Body of pancreas (tissue), 4 donors: ENCODE measurements at regions not wholly inside any gene's neighbourhood (a gene's known extent, or its start where the extent isn't known, plus 50 kb on each side); places are given as distances from the start of the nearest gene placed in this dataset.
"Not testable (repeated sequence)": the region's sequence is repeated elsewhere in the genome, so short reads cannot be mapped to it uniquely, and the experiment has no call there.

ENCODE experiments used
- ATAC-seq: fragments of 150-250 bp; one replicate; pipeline ENCODE4 v1.9.1; 2016
- DNase-seq, 4 donors: peaks; one replicate each; pipeline ENCODE4 v3.0.0-alpha.2; 2019
- H3K27ac ChIP-seq, 4 donors: fragments of 200-600 bp; sonication (generic); 1 replicate in 3 of 4; 2 replicates in 1 of 4; pipeline versions ENCODE4 v1.5.1 to v1.6.1; 2016 to 2019; ENCODE audit warnings: mild to moderate bottlenecking in 1 of 4, mixed read lengths in 1 of 4, moderate library complexity in 1 of 4
- H3K27me3 ChIP-seq, 2 donors: fragments of 200-600 bp; sonication (generic); one replicate each; pipeline ENCODE4 v1.6.0; 2016; ENCODE audit warnings: mild to moderate bottlenecking in 1 of 2
- H3K36me3 ChIP-seq, 2 donors: fragments of 200-600 bp; sonication (generic); replicated peaks in 1 of 2; 2 replicates each; pipeline ENCODE4 v1.5.1; 2016; ENCODE audit warnings: low read depth in 2 of 2; ENCODE audit not compliant: insufficient read depth in 1 of 2
- H3K4me1 ChIP-seq: fragments of 200-600 bp; sonication (generic); one replicate; pipeline ENCODE4 v1.6.0; 2016
- H3K4me3 ChIP-seq, 2 donors: fragments of 200-600 bp; sonication (generic); 1 replicate in 1 of 2; 2 replicates in 1 of 2; pipeline ENCODE4 v1.5.1; 2016 to 2019
- H3K9me3 ChIP-seq, 3 donors: fragments of 200-600 bp; sonication (generic); 1 replicate in 2 of 3; 2 replicates in 1 of 3; pipeline ENCODE4 v1.5.1; 2016
- POLR2A ChIP-seq, 3 donors: fragments of 450-650 bp; IDR thresholded peaks; one replicate each; pipeline ENCODE4 v1.6.1; 2016; ENCODE audit warnings: antibody characterized with exemption in 3 of 3, mild to moderate bottlenecking in 2 of 3
- WGBS, 2 donors: methylation state at CpG; one replicate each; pipeline ENCODE4 v1.1.5; 2017; 5-methylcytosine and 5-hydroxymethylcytosine counted together
- intact Hi-C: fragments of 100-400 bp; cut with DNase I; formaldehyde crosslinking; loops from one replicate; pipeline ENCODE4 v1.15.1; 2023
- TF ChIP-seq, protein P1 (sequence below), 7 experiments: fragments of 450-650 bp in 4 of 7; fragments of 200-600 bp in 3 of 7; sonication (generic) in 3 of 7; IDR thresholded peaks; one replicate each; pipeline ENCODE4 v1.5.1; 2016 to 2019; ENCODE audit warnings: antibody characterized with exemption in 7 of 7

DNA sequence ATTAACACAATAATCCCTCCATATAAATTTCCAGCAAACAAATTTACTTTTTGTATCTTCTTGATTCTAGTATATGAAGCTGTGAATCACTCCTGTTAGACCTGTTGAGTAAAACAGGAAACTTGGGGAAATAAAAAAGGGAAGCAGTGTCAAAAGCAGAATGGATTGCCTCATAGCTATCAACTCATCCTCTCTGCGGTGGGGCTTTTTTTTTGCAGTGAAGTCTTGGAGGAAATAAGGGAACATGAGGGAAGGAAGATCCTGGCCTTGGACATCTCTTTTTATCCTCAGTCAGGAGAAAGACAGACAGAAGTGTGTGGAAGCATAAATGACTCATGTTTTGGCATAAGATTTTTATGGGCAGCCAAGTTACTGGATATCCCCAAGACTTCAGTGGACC lies 332.5 kb downstream of the TFAP2A start:
- H3K4me3 ChIP-seq, result no peak overlapping the region
- no peaks in the 10 kb centered on the region for H3K9me3 ChIP-seq
- H3K36me3 ChIP-seq, result no peaks in the 10 kb centered on the region
- DNase-seq (peak in 1 of 4 donors; percentile 12), ATAC-seq (no peak)
- no peak for TF ChIP-seq POLR2A (IDR thresholded peaks at IDR 0.05)
- TF ChIP-seq, protein P1, sequence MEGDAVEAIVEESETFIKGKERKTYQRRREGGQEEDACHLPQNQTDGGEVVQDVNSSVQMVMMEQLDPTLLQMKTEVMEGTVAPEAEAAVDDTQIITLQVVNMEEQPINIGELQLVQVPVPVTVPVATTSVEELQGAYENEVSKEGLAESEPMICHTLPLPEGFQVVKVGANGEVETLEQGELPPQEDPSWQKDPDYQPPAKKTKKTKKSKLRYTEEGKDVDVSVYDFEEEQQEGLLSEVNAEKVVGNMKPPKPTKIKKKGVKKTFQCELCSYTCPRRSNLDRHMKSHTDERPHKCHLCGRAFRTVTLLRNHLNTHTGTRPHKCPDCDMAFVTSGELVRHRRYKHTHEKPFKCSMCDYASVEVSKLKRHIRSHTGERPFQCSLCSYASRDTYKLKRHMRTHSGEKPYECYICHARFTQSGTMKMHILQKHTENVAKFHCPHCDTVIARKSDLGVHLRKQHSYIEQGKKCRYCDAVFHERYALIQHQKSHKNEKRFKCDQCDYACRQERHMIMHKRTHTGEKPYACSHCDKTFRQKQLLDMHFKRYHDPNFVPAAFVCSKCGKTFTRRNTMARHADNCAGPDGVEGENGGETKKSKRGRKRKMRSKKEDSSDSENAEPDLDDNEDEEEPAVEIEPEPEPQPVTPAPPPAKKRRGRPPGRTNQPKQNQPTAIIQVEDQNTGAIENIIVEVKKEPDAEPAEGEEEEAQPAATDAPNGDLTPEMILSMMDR (IDR thresholded peaks at IDR 0.05), result no peak
- no peak overlapping the region for H3K27ac ChIP-seq
- no peaks in the 10 kb centered on the region for H3K27me3 ChIP-seq
- intact Hi-C loops, result no loop called here
- WGBS, 2 donors, result 46 to 58% methylated on average over 1 of the region's 1 CpG
- H3K4me1 ChIP-seq, result no peaks in the 10 kb centered on the region

DNA sequence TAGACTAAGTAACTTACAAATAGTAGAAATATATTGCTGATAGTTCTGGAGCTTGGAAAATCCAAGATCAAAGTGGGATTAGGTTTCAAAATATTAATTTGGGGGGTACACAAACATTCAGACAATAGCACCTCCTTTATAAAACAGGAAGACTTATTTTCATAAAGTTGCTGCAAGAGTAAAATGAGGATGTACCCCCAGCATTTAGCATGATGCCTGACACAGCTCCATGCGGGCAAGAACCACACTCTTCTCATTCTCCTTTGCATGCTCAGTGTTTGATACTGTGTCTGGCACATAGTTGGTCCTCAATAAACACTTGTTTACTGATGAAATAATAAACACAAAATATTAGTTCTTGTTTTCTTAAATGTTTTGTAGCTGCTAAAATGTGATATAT lies 332.9 kb downstream of the TFAP2A start:
- H3K9me3 ChIP-seq, result no peaks in the 10 kb centered on the region
- no peaks in the 10 kb centered on the region for H3K27me3 ChIP-seq
- no peaks in the 10 kb centered on the region for H3K4me1 ChIP-seq
- H3K27ac ChIP-seq, result no peak overlapping the region
- WGBS, 2 donors, result 49 to 54% methylated on average over 1 of the region's 1 CpG
- H3K36me3 ChIP-seq, result no peaks in the 10 kb centered on the region
- TF ChIP-seq, protein P1 (IDR thresholded peaks at IDR 0.05), result no peak
- TF ChIP-seq POLR2A (IDR thresholded peaks at IDR 0.05), result no peak
- H3K4me3 ChIP-seq, result no peak overlapping the region
- DNase-seq (no peak), ATAC-seq (no peak)
- intact Hi-C loops, result no loop called here

DNA sequence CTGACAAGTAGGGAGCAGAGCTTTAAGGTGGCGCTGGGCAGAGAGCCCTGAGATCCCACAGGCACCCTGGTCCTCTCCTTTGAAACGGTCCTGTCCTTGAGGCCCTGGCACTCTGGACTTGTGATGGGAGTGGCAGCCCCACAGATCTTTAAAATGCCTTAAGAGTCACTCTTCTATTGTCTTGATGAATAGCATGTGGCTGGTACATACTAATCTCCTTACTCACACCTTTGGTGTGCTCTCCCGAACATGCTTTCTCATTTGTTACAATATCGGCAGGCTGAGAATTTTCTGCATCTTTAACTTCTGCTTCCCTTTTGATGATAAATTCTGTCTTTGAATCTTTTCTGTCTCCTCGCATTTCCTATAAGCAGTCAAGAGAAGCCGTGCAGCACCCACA lies 333.8 kb downstream of the TFAP2A start:
- Histone ChIP-seq H3K4me3 (no peak overlapping the region), H3K9me3 (no peaks in the 10 kb centered on the region), H3K27me3 (no peaks in the 10 kb centered on the region), H3K4me1 (no peaks in the 10 kb centered on the region), H3K36me3 (no peaks in the 10 kb centered on the region), H3K27ac (no peak overlapping the region)
- DNase-seq (no peak), ATAC-seq (no peak)
- intact Hi-C loops, result no loop called here
- WGBS, 2 donors, result 65 to 77% methylated on average over 6 of the region's 6 CpGs
- TF ChIP-seq, protein P1 (IDR thresholded peaks at IDR 0.05), result no peak
- no peak for TF ChIP-seq POLR2A (IDR thresholded peaks at IDR 0.05)

DNA sequence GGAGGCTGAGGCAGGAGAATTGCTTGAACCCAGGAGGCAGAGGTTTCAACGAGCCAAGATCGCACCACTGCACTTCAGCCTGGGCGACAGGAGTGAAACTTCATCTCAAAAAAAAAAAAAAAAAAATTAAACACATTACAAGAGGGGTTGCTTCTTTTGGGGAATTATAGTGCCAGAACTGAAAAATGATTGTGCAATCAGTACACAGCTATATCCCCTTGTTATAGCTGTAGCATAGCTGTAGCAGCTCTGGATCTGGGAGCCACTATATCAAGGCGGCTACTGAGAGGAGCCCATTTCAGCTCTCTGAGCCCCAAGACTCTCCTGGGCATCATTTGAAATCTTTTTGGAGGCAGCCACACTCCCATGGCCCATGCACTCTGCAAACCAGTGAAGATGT lies 334.3 kb downstream of the TFAP2A start:
- DNase-seq (no peak), ATAC-seq (no peak)
- Histone ChIP-seq H3K27me3 (no peaks in the 10 kb centered on the region), H3K4me3 (no peak overlapping the region), H3K36me3 (no peaks in the 10 kb centered on the region), H3K27ac (no peak overlapping the region), H3K4me1 (no peaks in the 10 kb centered on the region), H3K9me3 (no peaks in the 10 kb centered on the region)
- TF ChIP-seq, protein P1 (IDR thresholded peaks at IDR 0.05), result no peak
- intact Hi-C loops, result no loop called here
- WGBS, 2 donors, result 86 to 93% methylated on average over 4 of the region's 4 CpGs

DNA sequence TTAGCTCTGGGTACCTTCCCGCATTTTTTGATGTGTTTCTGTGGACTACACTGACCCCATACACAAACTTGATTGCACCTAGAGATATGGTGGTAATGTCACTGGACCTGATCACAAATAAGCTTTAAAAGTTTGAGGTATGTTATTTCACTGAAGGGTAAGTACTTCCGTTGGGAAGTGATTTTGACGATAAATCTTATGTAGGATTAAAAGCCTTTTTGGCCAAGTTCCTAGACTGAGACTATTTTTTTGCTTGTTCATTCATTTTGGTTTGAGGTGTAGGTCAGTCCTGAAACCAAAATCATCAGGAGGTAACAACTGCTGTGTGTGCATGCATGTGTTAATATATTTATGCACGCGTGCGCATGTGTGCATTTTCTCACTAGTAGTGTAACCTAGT lies 336.3 kb downstream of the TFAP2A start:
- no peak overlapping the region for H3K4me3 ChIP-seq
- H3K27ac ChIP-seq, result no peak overlapping the region
- intact Hi-C loops, result no loop called here
- 86% methylated on average over 6 of the region's 6 CpGs for WGBS, 2 donors
- TF ChIP-seq POLR2A (IDR thresholded peaks at IDR 0.05), result no peak
- TF ChIP-seq, protein P1 (IDR thresholded peaks at IDR 0.05), result no peak
- H3K36me3 ChIP-seq, result no peaks in the 10 kb centered on the region
- H3K27me3 ChIP-seq, result no peaks in the 10 kb centered on the region
- no peak for DNase-seq
- ATAC-seq, result no peak
- no peaks in the 10 kb centered on the region for H3K9me3 ChIP-seq
- H3K4me1 ChIP-seq, result no peaks in the 10 kb centered on the region

DNA sequence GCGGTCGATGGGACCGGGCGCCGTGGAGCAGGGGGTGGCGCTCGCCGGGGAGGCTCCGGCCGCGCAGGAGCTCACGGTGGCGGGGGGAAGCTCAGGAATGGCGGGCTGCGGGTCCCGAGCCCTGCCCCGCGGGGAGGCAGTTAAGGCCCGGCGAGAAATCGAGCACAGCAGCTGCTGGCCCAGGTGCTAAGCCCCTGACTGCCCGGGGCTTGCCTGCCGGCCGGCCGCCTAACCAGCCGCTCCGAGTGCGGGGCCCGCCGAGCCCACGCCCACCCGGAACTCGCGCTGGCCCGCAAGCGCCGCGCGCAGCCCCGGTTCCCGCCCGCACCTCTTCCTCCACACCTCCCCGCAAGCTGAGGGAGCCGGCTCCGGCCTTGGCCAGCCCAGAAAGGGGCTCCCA lies 340.1 kb downstream of the TFAP2A start:
- H3K4me1 ChIP-seq, H3K9me3 ChIP-seq, DNase-seq, H3K4me3 ChIP-seq, intact Hi-C loops, H3K36me3 ChIP-seq, H3K27me3 ChIP-seq, H3K27ac ChIP-seq, ATAC-seq: not testable (repeated sequence)
- WGBS, 2 donors, result 67 to 96% methylated on average over 1 to 44 of the region's 45 CpGs
